ENCODE measurements at regions not wholly inside any gene's neighbourhood (a gene's known extent, or its start where the extent isn't known, plus 50 kb on each side); places are given as distances from the start of the nearest gene placed in this dataset.

- no peak overlapping the region for H2BK20ac ChIP-seq (ENCODE audit: low read depth, low read length)
- dilution Hi-C loops (cut with HindIII; ENCODE audit: low sequenced_read_pairs, unreplicated experiment) (no loop called here), intact Hi-C loops (cut with micrococcal nuclease) (no loop called here), in situ Hi-C loops (cut with MboI; ENCODE audit: low sequenced_read_pairs) (no loop called here)
- no peak overlapping the region for H3K23ac ChIP-seq (ENCODE audit: low read depth, low read length)
- ChIA-PET CTCF (no interaction called here), POLR2A (ENCODE audit: unreplicated experiment) (no interaction called here)
- no peak overlapping the region for H4K5ac ChIP-seq (ENCODE audit: low read depth, low read length)
- TF ChIP-seq POLR2A (IDR thresholded peaks at IDR 0.05; ENCODE audit: low read depth, low read length) (no peak), CTCF (conservative IDR thresholded peaks at IDR 0.05; ENCODE audit: low read depth, low read length) (no peak), ELK1 (IDR thresholded peaks at IDR 0.05; ENCODE audit: borderline replicate concordance, low read depth, low read length) (no peak), BHLHE40 (IDR thresholded peaks at IDR 0.05; ENCODE audit: low read depth, low read length) (no peak), CHD1 (IDR thresholded peaks at IDR 0.05; ENCODE audit: low read depth, low read length) (no peak), RAD21 (IDR thresholded peaks at IDR 0.05; ENCODE audit: low read length) (no peak), NFE2L2 (IDR thresholded peaks at IDR 0.05; ENCODE audit: low read depth, low read length) (no peak), RFX5 (IDR thresholded peaks at IDR 0.05; ENCODE audit: low read depth, low read length) (no peak), MAFK (IDR thresholded peaks at IDR 0.05; ENCODE audit: low read depth, low read length) (no peak), USF2 (IDR thresholded peaks at IDR 0.05; ENCODE audit: low read depth, low read length) (no peak)
- H3K56ac ChIP-seq (ENCODE audit: extremely low read depth, insufficient read depth, low read length): no peak overlapping the region
- no CpG with 5 or more reads among the region's 7 CpGs for WGBS, 2 experiments (ENCODE audit: extremely low coverage in 2 of 2, insufficient read length in 1 of 2)
- H3K9me1 ChIP-seq (ENCODE audit: insufficient read depth, low read length): no peaks in the 10 kb centered on the region
- H3K4me2 ChIP-seq (ENCODE audit: low read depth, low read length): no peak overlapping the region
- no peak overlapping the region for H3K18ac ChIP-seq (ENCODE audit: low read depth, low read length)
- peaks cover 9% of the 10 kb centered on the region for H3K27me3 ChIP-seq (ENCODE audit: control insufficient read depth, insufficient read depth, low read length)
- H2BK120ac ChIP-seq (ENCODE audit: low read depth, low read length): no peak overlapping the region
- no peak for DNase-seq
- no peak overlapping the region for H3K9ac ChIP-seq (ENCODE audit: low read depth, low read length)
- H3K4me1 ChIP-seq (ENCODE audit: control insufficient read depth, insufficient read depth, low read length): no peaks in the 10 kb centered on the region
- no peak overlapping the region for H2AK5ac ChIP-seq (ENCODE audit: low read depth, low read length)
- no peak overlapping the region for H4K8ac ChIP-seq (ENCODE audit: low read depth in 2 of 2, low read length in 2 of 2)
- no peak for ATAC-seq (ENCODE audit: low read depth)
- no peaks in the 10 kb centered on the region for H3K36me3 ChIP-seq (ENCODE audit: control insufficient read depth, insufficient read depth, low read length)
- no peak overlapping the region for H2BK5ac ChIP-seq (ENCODE audit: low read depth, low read length, poor library complexity, severe bottlenecking)
- peaks cover 2% of the 10 kb centered on the region for H3K9me3 ChIP-seq (ENCODE audit: control insufficient read depth, insufficient read depth, low read length)
- H3K4ac ChIP-seq (ENCODE audit: low read depth, low read length): no peak overlapping the region
- no peak overlapping the region for H3K4me3 ChIP-seq (ENCODE audit: insufficient read depth, low read depth, low read length)
- H2AFZ ChIP-seq (replicated peaks; ENCODE audit: low read length, poor library complexity): no peak overlapping the region
- H4K20me1 ChIP-seq (ENCODE audit: insufficient read depth, low read length): no peaks in the 10 kb centered on the region
- H2AK9ac ChIP-seq (replicated peaks; ENCODE audit: low read depth, low read length, poor library complexity): no peak overlapping the region
- BruUV-seq (replicated peaks): no TSS peak
- no peak overlapping the region for H3K27ac ChIP-seq (ENCODE audit: insufficient read depth, low read length)
- no peak overlapping the region for H4K91ac ChIP-seq (ENCODE audit: insufficient read depth, low read depth, low read length)
- H3K14ac ChIP-seq (replicated peaks; ENCODE audit: low read depth, low read length): no peak overlapping the region
- H3K79me1 ChIP-seq (ENCODE audit: low read depth in 1 of 2, low read length in 2 of 2): no peaks in the 10 kb centered on the region
- no peak overlapping the region for H2BK15ac ChIP-seq (ENCODE audit: low read depth, low read length)
Measured at GRCh38 chr15:56538901-56539545, 74.1 kb upstream of the MNS1 start.
